ENCODE measurements at regions not wholly inside any gene's neighbourhood (a gene's known extent, or its start where the extent isn't known, plus 50 kb on each side); places are given as distances from the start of the nearest gene placed in this dataset.

GRCh38 chr13:34002141-34002540 is 184.2 kb downstream of the RFC3 start:
- Histone ChIP-seq H3K79me2 (no peaks in the 10 kb centered on the region), H3K36me3 (ENCODE audit: control insufficient read depth, insufficient read depth, low read length) (no peaks in the 10 kb centered on the region), H2AFZ (no peak overlapping the region), H3K4me1 (no peaks in the 10 kb centered on the region), H3K27ac (no peak overlapping the region), H3K4me3 (ENCODE audit: low read depth, low read length) (no peak overlapping the region), H3K9me3 (ENCODE audit: control insufficient read depth, low read length) (no peaks in the 10 kb centered on the region), H3K27me3 (ENCODE audit: control insufficient read depth, insufficient read depth, low read length) (no peaks in the 10 kb centered on the region), H3K9ac (no peak overlapping the region), H3K4me2 (ENCODE audit: low read length) (no peak overlapping the region)
- TF ChIP-seq, protein P1, sequence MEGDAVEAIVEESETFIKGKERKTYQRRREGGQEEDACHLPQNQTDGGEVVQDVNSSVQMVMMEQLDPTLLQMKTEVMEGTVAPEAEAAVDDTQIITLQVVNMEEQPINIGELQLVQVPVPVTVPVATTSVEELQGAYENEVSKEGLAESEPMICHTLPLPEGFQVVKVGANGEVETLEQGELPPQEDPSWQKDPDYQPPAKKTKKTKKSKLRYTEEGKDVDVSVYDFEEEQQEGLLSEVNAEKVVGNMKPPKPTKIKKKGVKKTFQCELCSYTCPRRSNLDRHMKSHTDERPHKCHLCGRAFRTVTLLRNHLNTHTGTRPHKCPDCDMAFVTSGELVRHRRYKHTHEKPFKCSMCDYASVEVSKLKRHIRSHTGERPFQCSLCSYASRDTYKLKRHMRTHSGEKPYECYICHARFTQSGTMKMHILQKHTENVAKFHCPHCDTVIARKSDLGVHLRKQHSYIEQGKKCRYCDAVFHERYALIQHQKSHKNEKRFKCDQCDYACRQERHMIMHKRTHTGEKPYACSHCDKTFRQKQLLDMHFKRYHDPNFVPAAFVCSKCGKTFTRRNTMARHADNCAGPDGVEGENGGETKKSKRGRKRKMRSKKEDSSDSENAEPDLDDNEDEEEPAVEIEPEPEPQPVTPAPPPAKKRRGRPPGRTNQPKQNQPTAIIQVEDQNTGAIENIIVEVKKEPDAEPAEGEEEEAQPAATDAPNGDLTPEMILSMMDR (IDR thresholded peaks at IDR 0.05), result no peak

DNA sequence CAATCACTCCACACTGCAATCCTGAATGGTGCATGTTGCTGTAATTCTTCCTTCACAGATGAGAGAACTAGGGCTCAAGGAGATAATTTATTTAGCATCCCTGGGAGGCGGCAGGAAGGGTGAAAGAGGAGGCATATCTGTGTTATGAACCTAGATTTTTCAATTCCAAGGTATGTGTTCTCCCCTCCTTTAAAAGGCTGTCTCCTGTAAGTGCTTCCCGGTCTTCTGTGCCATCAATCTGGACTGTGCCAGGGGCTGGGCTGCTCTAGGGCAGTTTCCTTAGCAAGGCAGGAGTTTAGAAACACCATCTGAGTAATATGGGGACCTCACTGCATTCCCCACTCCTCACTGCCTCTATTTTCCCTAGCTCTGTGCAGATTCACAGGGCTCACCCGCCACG is 185.0 kb downstream of the RFC3 start:
- no peaks in the 10 kb centered on the region for H3K36me3 ChIP-seq (ENCODE audit: control insufficient read depth, insufficient read depth, low read length)
- H3K9ac ChIP-seq, result no peak overlapping the region
- H3K4me3 ChIP-seq (ENCODE audit: low read depth, low read length), result no peak overlapping the region
- H3K79me2 ChIP-seq, result no peaks in the 10 kb centered on the region
- H3K27ac ChIP-seq, result no peak overlapping the region
- no peak overlapping the region for H2AFZ ChIP-seq
- TF ChIP-seq, protein P1 (IDR thresholded peaks at IDR 0.05), result no peak
- H3K4me1 ChIP-seq, result no peaks in the 10 kb centered on the region
- H3K4me2 ChIP-seq (ENCODE audit: low read length), result no peak overlapping the region
- no peaks in the 10 kb centered on the region for H3K9me3 ChIP-seq (ENCODE audit: control insufficient read depth, low read length)
- H3K27me3 ChIP-seq (ENCODE audit: control insufficient read depth, insufficient read depth, low read length), result no peaks in the 10 kb centered on the region

- Histone ChIP-seq H3K9me3 (ENCODE audit: control insufficient read depth, low read length) (no peaks in the 10 kb centered on the region), H3K4me1 (no peaks in the 10 kb centered on the region), H3K4me2 (ENCODE audit: low read length) (no peak overlapping the region), H3K27ac (no peak overlapping the region), H3K79me2 (no peaks in the 10 kb centered on the region), H3K27me3 (ENCODE audit: control insufficient read depth, insufficient read depth, low read length) (no peaks in the 10 kb centered on the region), H3K36me3 (ENCODE audit: control insufficient read depth, insufficient read depth, low read length) (no peaks in the 10 kb centered on the region), H3K9ac (no peak overlapping the region), H2AFZ (no peak overlapping the region), H3K4me3 (ENCODE audit: low read depth, low read length) (no peak overlapping the region)
- TF ChIP-seq, protein P1 (IDR thresholded peaks at IDR 0.05), result no peak
Observed at GRCh38 chr13:34003656-34004055, 185.7 kb downstream of the RFC3 start.

DNA sequence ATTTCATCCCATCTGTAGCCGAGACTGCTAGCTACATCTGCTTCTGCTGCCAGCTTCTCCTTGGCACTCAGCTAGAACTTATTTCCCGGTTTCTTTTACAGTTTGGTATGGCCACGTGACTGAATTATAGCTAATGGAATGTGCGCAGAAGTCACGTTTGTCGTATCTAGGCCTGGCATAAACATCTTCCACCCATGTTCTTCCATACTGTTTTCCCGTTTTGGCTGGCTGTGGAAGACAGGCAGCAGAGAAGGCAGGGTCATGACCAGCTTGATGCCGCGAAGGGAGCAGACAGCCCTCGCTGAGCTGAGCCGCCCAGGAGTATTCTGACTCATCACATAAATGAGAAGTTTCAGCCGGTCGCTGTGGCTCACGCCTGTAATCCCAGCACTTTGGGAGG is 186.7 kb downstream of the RFC3 start:
- Histone ChIP-seq H3K4me1 (no peaks in the 10 kb centered on the region), H3K9me3 (ENCODE audit: control insufficient read depth, low read length) (no peaks in the 10 kb centered on the region), H2AFZ (no peak overlapping the region), H3K9ac (no peak overlapping the region), H3K4me3 (ENCODE audit: low read depth, low read length) (no peak overlapping the region), H3K4me2 (ENCODE audit: low read length) (no peak overlapping the region), H3K79me2 (no peaks in the 10 kb centered on the region), H3K36me3 (ENCODE audit: control insufficient read depth, insufficient read depth, low read length) (no peaks in the 10 kb centered on the region), H3K27ac (no peak overlapping the region), H3K27me3 (ENCODE audit: control insufficient read depth, insufficient read depth, low read length) (no peaks in the 10 kb centered on the region)
- TF ChIP-seq, protein P1 (IDR thresholded peaks at IDR 0.05), result no peak

- TF ChIP-seq, protein P1 (IDR thresholded peaks at IDR 0.05), result no peak
- H3K27me3 ChIP-seq (ENCODE audit: control insufficient read depth, insufficient read depth, low read length), result no peaks in the 10 kb centered on the region
- H3K9ac ChIP-seq, result no peak overlapping the region
- H3K79me2 ChIP-seq, result no peaks in the 10 kb centered on the region
- no peak overlapping the region for H3K4me3 ChIP-seq (ENCODE audit: low read depth, low read length)
- no peak overlapping the region for H2AFZ ChIP-seq
- no peak overlapping the region for H3K4me2 ChIP-seq (ENCODE audit: low read length)
- H3K36me3 ChIP-seq (ENCODE audit: control insufficient read depth, insufficient read depth, low read length), result no peaks in the 10 kb centered on the region
- no peak overlapping the region for H3K27ac ChIP-seq
- H3K9me3 ChIP-seq (ENCODE audit: control insufficient read depth, low read length), result no peaks in the 10 kb centered on the region
- H3K4me1 ChIP-seq, result no peaks in the 10 kb centered on the region
Observed at GRCh38 chr13:34006011-34006410, 188.1 kb downstream of the RFC3 start.
